T-cell (primary cell): ENCODE measurements at regions not wholly inside any gene's neighbourhood (a gene's known extent, or its start where the extent isn't known, plus 50 kb on each side); places are given as distances from the start of the nearest gene placed in this dataset.
A peak's percentile ranks its signal among the peaks of the same experiment; 100 is the strongest.

ENCODE experiments used
- ATAC-seq, 4 experiments: fragments of 200-7000 bp in 3 of 4; fragments of 150-1000 bp in 1 of 4; cut with Tn5 transposase; replicated peaks in 1 of 4; 1 replicate in 3 of 4; 2 replicates in 1 of 4; pipeline ENCODE4 v1.10.0; 2021; ENCODE audit warnings: moderate library complexity in 3 of 4, mild to moderate bottlenecking in 2 of 4, moderate number of reproducible peaks in 1 of 4
- CTCF ChIA-PET, 2 donors: fragments of 300-600 bp; sonication (Branson Sonifier 250); formaldehyde crosslinking; loops; one replicate each; lab custom pipeline; 2022; ENCODE audit warnings: antibody characterized with exemption in 2 of 2; lab: Charles Lee
- POLR2A ChIA-PET, 2 donors: fragments of 300-600 bp; sonication (Branson Sonifier 250); formaldehyde crosslinking; loops; one replicate each; lab custom pipeline; 2022; ENCODE audit warnings: antibody characterized with exemption in 2 of 2; lab: Charles Lee
- DNase-seq, 35 experiments: peaks; one replicate each; pipeline versions ENCODE4 v3.0.0 to v3.0.0-alpha.2; 2013 to 2023
- H3K27ac ChIP-seq: one replicate; pipeline ENCODE4 v1.5.1; 2013; ENCODE audit warnings: low read length
- H3K27me3 ChIP-seq, 2 experiments: replicated peaks in 1 of 2; 1 replicate in 1 of 2; 2 replicates in 1 of 2; pipeline versions ENCODE4 v1.6.1 to v1.7.0; 2013; ENCODE audit warnings: low read length in 1 of 2, mixed read lengths in 1 of 2; ENCODE audit not compliant: control insufficient read depth in 2 of 2, insufficient read depth in 2 of 2; ENCODE audit errors: extremely low read depth in 1 of 2
- H3K36me3 ChIP-seq, 2 donors: 1 replicate in 1 of 2; 2 replicates in 1 of 2; pipeline versions ENCODE4 v1.6.1 to v1.7.0; 2013; ENCODE audit warnings: low read length in 1 of 2; ENCODE audit not compliant: control insufficient read depth in 2 of 2, insufficient read depth in 1 of 2; ENCODE audit errors: extremely low read depth in 1 of 2
- H3K4me1 ChIP-seq, 2 experiments: 1 replicate in 1 of 2; 2 replicates in 1 of 2; pipeline versions ENCODE4 v1.6.1 to v1.7.0; 2013; ENCODE audit warnings: low read length in 2 of 2, mixed read lengths in 1 of 2; ENCODE audit not compliant: insufficient read depth in 2 of 2, control insufficient read depth in 1 of 2; ENCODE audit errors: extremely low read depth in 1 of 2
- H3K4me3 ChIP-seq, 2 donors: 1 replicate in 1 of 2; 2 replicates in 1 of 2; pipeline versions ENCODE4 v1.5.1 to v1.7.0; 2013; ENCODE audit warnings: mild to moderate bottlenecking in 2 of 2, low read length in 1 of 2, moderate library complexity in 1 of 2; ENCODE audit not compliant: control insufficient read depth in 1 of 2; ENCODE audit errors: extremely low read depth in 1 of 2
- H3K9me3 ChIP-seq: 2 replicates; pipeline ENCODE4 v1.7.0; 2013
- H3K27ac Mint-ChIP-seq, 2 donors: one replicate each; pipeline ENCODE4 v1.8.0; 2020 to 2021; ENCODE audit warnings: mild to moderate bottlenecking in 2 of 2, mixed read lengths in 2 of 2
- H3K27me3 Mint-ChIP-seq, 2 donors: one replicate each; pipeline ENCODE4 v1.8.0; 2021 to 2022; ENCODE audit warnings: mixed read lengths in 2 of 2
- H3K36me3 Mint-ChIP-seq: one replicate; pipeline ENCODE4 v1.8.0; 2021; ENCODE audit warnings: mixed read lengths
- H3K4me1 Mint-ChIP-seq, 3 donors: one replicate each; pipeline ENCODE4 v1.8.0; 2020 to 2022; ENCODE audit warnings: mixed read lengths in 3 of 3, mild to moderate bottlenecking in 1 of 3
- H3K4me3 Mint-ChIP-seq, 3 donors: one replicate each; pipeline ENCODE4 v1.8.0; 2020 to 2022; ENCODE audit warnings: mild to moderate bottlenecking in 3 of 3, mixed read lengths in 3 of 3, moderate library complexity in 3 of 3
- H3K9me3 Mint-ChIP-seq, 3 donors: one replicate each; pipeline ENCODE4 v1.8.0; 2020 to 2022; ENCODE audit warnings: mixed read lengths in 3 of 3
- WGBS: methylation state at CpG from one replicate; pipeline ENCODE4 v1.1.5; 2013; ENCODE audit warnings: missing lambda C conversion rate; ENCODE audit not compliant: insufficient coverage; 5-methylcytosine and 5-hydroxymethylcytosine counted together

DNA sequence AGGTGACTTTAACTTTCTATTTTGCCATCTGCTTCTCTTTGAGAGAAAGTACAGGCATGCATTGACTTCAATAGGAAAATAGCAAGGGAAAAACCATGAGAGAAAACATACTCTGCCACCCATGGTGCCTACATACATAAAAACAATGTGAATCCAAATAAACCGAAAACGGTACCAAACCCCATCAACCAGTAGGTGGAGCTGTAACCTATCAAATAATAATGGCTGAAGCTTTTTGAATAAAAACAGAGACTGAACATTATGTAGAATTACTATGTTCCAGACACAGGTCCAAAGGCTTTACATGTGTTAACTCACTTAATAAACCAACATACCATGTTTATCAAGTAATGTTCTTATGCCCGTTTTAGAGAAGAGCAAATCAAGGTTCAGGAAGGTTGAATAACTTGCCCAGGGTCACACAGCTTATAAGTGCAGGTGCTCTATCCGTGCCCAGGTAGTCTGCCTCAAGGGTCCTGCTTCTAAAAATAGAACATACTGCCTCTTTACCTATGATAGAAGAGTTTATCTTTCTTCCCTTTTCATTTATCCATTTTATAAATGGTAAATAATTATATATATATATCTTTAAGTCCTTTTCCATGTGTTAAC lies 293.9 kb upstream of the SYT4 start:
- H3K27ac ChIP-seq: no peak overlapping the region
- peaks cover 0 to 4% (median 0%) of the 10 kb centered on the region in 3 donors for H3K9me3 Mint-ChIP-seq
- H3K36me3 ChIP-seq: no peaks in the 10 kb centered on the region
- H3K4me3 Mint-ChIP-seq: no peak overlapping the region
- DNase-seq: peak in 1 of 35 experiments; percentile 19
- no peak overlapping the region for H3K4me3 ChIP-seq
- H3K27ac Mint-ChIP-seq: no peak overlapping the region
- WGBS: 60% methylated on average over 1 of the region's 4 CpGs
- H3K4me1 ChIP-seq: no peaks in the 10 kb centered on the region
- no peak for ATAC-seq
- ChIA-PET POLR2A (no interaction called here), CTCF (interaction anchor here in 1 of 2 donors (1.0 to 1.2 kb wide), 2 partner anchors 16 to 1642 kb away, joined by 3 read pairs; no protein-coding TSS in a partner anchor)
- no peaks in the 10 kb centered on the region for H3K27me3 ChIP-seq
- no peaks in the 10 kb centered on the region for H3K27me3 Mint-ChIP-seq
- H3K36me3 Mint-ChIP-seq: no peaks in the 10 kb centered on the region
- no peaks in the 10 kb centered on the region for H3K4me1 Mint-ChIP-seq
- no peaks in the 10 kb centered on the region for H3K9me3 ChIP-seq

DNA sequence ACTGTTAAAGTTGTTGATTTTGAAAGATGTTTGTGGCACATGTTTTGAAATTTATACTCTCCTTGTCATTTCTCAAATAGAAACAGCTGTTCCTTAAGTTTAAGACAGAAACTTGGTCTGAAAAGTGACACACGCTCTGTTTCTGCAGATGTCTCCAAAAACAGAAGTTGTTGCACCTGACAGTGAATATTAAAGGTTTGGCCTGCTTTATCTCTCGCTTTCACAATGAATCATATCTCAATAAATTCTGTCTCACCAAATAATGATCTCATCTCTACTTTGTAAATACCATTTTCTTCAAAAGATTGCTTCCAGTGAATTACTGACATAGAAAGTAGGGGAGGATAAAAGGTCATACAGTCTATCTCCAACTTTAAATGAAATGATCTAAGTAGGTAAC lies 294.9 kb upstream of the SYT4 start:
- no CpG with 5 or more reads among the region's 2 CpGs for WGBS
- POLR2A ChIA-PET: no interaction called here
- H3K4me3 Mint-ChIP-seq: no peak overlapping the region
- Histone ChIP-seq H3K27ac (no peak overlapping the region), H3K4me1 (no peaks in the 10 kb centered on the region), H3K9me3 (no peaks in the 10 kb centered on the region), H3K27me3 (no peaks in the 10 kb centered on the region), H3K4me3 (no peak overlapping the region), H3K36me3 (no peaks in the 10 kb centered on the region)
- H3K27ac Mint-ChIP-seq: no peak overlapping the region
- H3K27me3 Mint-ChIP-seq: no peaks in the 10 kb centered on the region
- CTCF ChIA-PET: no interaction called here
- H3K36me3 Mint-ChIP-seq: no peaks in the 10 kb centered on the region
- ATAC-seq (no peak), DNase-seq (no peak)
- peaks cover 0 to 4% (median 0%) of the 10 kb centered on the region in 3 donors for H3K9me3 Mint-ChIP-seq
- no peaks in the 10 kb centered on the region for H3K4me1 Mint-ChIP-seq

DNA sequence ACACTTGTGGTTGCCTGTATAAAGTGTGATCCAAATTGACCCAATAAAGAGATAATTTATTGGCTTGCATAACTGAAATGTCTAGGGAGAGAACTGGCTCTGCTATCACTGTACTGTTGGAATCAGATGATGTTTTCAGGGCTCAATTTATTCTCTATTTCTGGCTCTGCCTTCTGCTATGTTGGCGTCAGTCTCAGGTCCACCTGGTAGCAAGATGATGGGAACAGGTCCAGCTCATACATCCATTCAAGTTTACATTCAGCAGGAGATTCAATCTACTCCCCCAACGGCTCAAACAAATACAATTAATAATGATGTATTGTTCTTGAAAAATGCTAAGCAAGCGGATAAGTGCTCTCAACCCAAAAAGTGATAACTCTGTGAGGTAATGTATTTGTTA lies 297.7 kb upstream of the SYT4 start:
- Mint-ChIP-seq H3K4me1 (no peaks in the 10 kb centered on the region), H3K27ac (no peak overlapping the region), H3K9me3 (peaks cover 0 to 8% (median 0%) of the 10 kb centered on the region in 3 donors), H3K27me3 (peaks cover 0 to 3% of the 10 kb centered on the region in 2 donors), H3K36me3 (no peaks in the 10 kb centered on the region), H3K4me3 (no peak overlapping the region)
- ChIA-PET CTCF (no interaction called here), POLR2A (no interaction called here)
- Histone ChIP-seq H3K27me3 (no peaks in the 10 kb centered on the region), H3K4me3 (no peak overlapping the region), H3K27ac (no peak overlapping the region), H3K36me3 (no peaks in the 10 kb centered on the region), H3K9me3 (no peaks in the 10 kb centered on the region), H3K4me1 (no peaks in the 10 kb centered on the region)
- no peak for DNase-seq
- ATAC-seq: no peak
- WGBS: no CpG with 5 or more reads among the region's 3 CpGs

DNA sequence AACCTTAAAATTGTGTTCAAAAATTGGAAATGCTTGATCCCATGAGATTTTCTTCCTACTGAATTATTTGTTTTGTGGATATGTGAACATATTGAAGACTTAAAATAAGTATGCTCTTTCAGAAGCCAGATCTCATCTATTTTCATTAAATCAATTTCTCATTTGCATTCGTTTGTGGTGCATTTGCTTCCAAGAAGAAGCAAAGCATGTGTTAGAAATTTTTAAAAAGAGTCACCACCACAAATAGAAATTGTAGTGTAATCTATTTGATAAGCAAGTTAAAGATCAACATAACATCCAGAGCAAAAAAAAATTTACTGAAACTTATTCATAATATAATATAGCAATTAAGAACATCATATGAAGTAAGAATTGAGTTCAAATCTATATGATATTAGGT lies 300.9 kb upstream of the SYT4 start:
- Histone ChIP-seq H3K27me3 (no peaks in the 10 kb centered on the region), H3K4me3 (no peak overlapping the region), H3K4me1 (no peaks in the 10 kb centered on the region), H3K36me3 (no peaks in the 10 kb centered on the region), H3K9me3 (no peaks in the 10 kb centered on the region), H3K27ac (no peak overlapping the region)
- POLR2A ChIA-PET: no interaction called here
- Mint-ChIP-seq H3K36me3 (no peaks in the 10 kb centered on the region), H3K9me3 (peaks cover 0 to 8% (median 0%) of the 10 kb centered on the region in 3 donors), H3K27ac (no peak overlapping the region), H3K4me1 (no peaks in the 10 kb centered on the region), H3K4me3 (no peak overlapping the region), H3K27me3 (peaks cover 0 to 3% of the 10 kb centered on the region in 2 donors)
- DNase-seq: no peak
- ATAC-seq: no peak
- no CpG with 5 or more reads among the region's 1 CpG for WGBS
- CTCF ChIA-PET: interaction anchor here in 1 of 2 donors (0.7 kb wide), 1 partner anchor 10 kb away, joined by 3 read pairs; no protein-coding TSS in a partner anchor

DNA sequence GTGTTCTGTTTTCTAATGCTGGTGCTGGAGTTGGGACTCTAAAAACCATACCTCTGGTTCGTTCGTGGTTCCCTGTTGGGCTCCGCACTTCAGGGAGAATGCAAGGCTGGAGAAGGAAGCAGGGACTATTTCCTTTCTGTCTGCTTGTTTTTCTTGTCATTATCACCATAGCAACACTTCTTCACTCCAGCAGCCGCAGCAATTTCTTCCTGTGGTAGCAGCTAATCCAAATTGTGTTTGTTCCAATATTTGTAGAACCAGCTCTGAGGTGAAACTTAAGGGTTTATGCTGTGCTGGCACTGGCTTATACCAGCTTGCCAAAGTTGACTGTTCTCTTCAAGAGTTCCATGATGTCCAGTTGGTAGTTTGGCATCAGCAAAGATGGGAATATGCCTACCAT lies 301.4 kb upstream of the SYT4 start:
- Histone ChIP-seq H3K27ac (no peak overlapping the region), H3K4me1 (no peaks in the 10 kb centered on the region), H3K4me3 (no peak overlapping the region), H3K36me3 (no peaks in the 10 kb centered on the region), H3K9me3 (no peaks in the 10 kb centered on the region), H3K27me3 (no peaks in the 10 kb centered on the region)
- ChIA-PET POLR2A (no interaction called here), CTCF (no interaction called here)
- H3K4me1 Mint-ChIP-seq: no peaks in the 10 kb centered on the region
- no CpG with 5 or more reads among the region's 4 CpGs for WGBS
- peaks cover 0 to 3% of the 10 kb centered on the region in 2 donors for H3K27me3 Mint-ChIP-seq
- H3K27ac Mint-ChIP-seq: no peak overlapping the region
- no peak for ATAC-seq
- H3K4me3 Mint-ChIP-seq: no peak overlapping the region
- peaks cover 0 to 8% (median 0%) of the 10 kb centered on the region in 3 donors for H3K9me3 Mint-ChIP-seq
- H3K36me3 Mint-ChIP-seq: no peaks in the 10 kb centered on the region
- DNase-seq: no peak

DNA sequence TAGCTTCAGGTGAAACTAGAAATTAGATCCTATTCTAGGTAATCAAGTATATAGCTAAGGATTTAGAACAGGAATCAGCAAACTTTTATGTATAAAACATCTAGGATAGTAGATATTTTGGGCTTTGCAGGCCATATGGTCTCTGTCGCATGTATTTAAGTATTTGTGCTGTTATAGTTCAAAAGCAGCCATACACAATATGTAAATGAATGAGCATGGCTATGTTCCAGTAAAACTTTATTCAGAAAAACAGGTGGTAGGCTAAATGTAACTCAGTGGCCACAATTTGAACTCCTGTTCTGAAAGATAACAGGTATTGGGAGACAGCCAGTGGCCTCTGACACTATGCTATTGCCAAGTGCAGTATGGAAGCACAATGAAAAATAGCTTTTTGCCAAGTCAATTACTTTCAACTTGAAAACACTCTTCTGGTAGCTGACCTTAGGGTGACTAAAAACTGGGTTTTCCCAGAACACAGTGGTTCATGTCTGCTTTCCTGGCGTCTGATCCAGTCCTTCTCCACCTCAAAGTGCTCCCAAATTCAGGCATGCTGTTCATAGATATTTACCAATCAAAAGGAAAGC lies 304.7 kb upstream of the SYT4 start:
- Mint-ChIP-seq H3K4me3 (no peak overlapping the region), H3K4me1 (no peaks in the 10 kb centered on the region), H3K9me3 (peaks cover 0 to 5% (median 0%) of the 10 kb centered on the region in 3 donors), H3K27ac (no peak overlapping the region), H3K36me3 (no peaks in the 10 kb centered on the region), H3K27me3 (peaks cover 0 to 3% of the 10 kb centered on the region in 2 donors)
- ATAC-seq: no peak
- Histone ChIP-seq H3K27me3 (no peaks in the 10 kb centered on the region), H3K27ac (no peak overlapping the region), H3K36me3 (no peaks in the 10 kb centered on the region), H3K9me3 (no peaks in the 10 kb centered on the region), H3K4me3 (no peak overlapping the region), H3K4me1 (no peaks in the 10 kb centered on the region)
- no CpG with 5 or more reads among the region's 2 CpGs for WGBS
- ChIA-PET POLR2A (no interaction called here), CTCF (interaction anchor here in 1 of 2 donors (1.2 kb wide), 1 partner anchor 1468 kb away, joined by 4 read pairs; no protein-coding TSS in a partner anchor)
- no peak for DNase-seq
